Amygdala (tissue), 56 donors: ENCODE measurements at regions not wholly inside any gene's neighbourhood (a gene's known extent, or its start where the extent isn't known, plus 50 kb on each side); places are given as distances from the start of the nearest gene placed in this dataset.
"Not testable (repeated sequence)": the region's sequence is repeated elsewhere in the genome, so short reads cannot be mapped to it uniquely, and the experiment has no call there.

ENCODE experiments used
- DNase-seq, 56 donors: peaks; one replicate each; lab custom pipeline; 2025; lab: John Stamatoyannopoulos, UW

GRCh38 chr19:20397292-20397691, 168.3 kb downstream of the ZNF737 start:
- DNase-seq, result no peak

GRCh38 chr19:20388706-20389225, 176.8 kb downstream of the ZNF737 start:
- DNase-seq, result no peak

GRCh38 chr19:20385061-20385460, 180.5 kb downstream of the ZNF737 start:
- no peak for DNase-seq

GRCh38 chr19:20371911-20372310, 193.7 kb downstream of the ZNF737 start:
- no peak for DNase-seq

- DNase-seq, result not testable (repeated sequence)
These were observed 194.3 kb downstream of the ZNF737 start for GRCh38 chr19:20371304-20371703.

GRCh38 chr19:20367811-20368294, 197.7 kb downstream of the ZNF737 start:
- DNase-seq, result peak in 21 of 56 donors; percentile 1 to 53 (median 10)

GRCh38 chr19:20365146-20365545, 198.1 kb downstream of the ZNF486 start:
- peak in 1 of 56 donors; percentile 14 for DNase-seq

GRCh38 chr19:20359933-20360720, 193.1 kb downstream of the ZNF486 start:
- DNase-seq, result peak in 22 of 56 donors; percentile 2 to 62 (median 11)

- DNase-seq, result not testable (repeated sequence)
These were observed 191.9 kb downstream of the ZNF486 start for GRCh38 chr19:20358841-20359465.

GRCh38 chr19:20357921-20358320, 190.9 kb downstream of the ZNF486 start:
- DNase-seq, result no peak

GRCh38 chr19:20351244-20351643, 184.2 kb downstream of the ZNF486 start:
- peak in 1 of 56 donors; percentile 3 for DNase-seq

- DNase-seq, result no peak
These were observed 182.2 kb downstream of the ZNF486 start for GRCh38 chr19:20349206-20349605.

- no peak for DNase-seq
These were observed 172.4 kb downstream of the ZNF486 start for GRCh38 chr19:20339444-20339843.

- no peak for DNase-seq
These were observed 167.7 kb downstream of the ZNF486 start for GRCh38 chr19:20334760-20335159.

GRCh38 chr19:20333508-20333907, 166.5 kb downstream of the ZNF486 start:
- DNase-seq, result no peak

GRCh38 chr19:20325151-20325550, 158.1 kb downstream of the ZNF486 start:
- no peak for DNase-seq

GRCh38 chr19:20321139-20321763, 154.2 kb downstream of the ZNF486 start:
- DNase-seq, result no peak

- DNase-seq, result peak in 1 of 56 donors; percentile 1
These were observed 153.2 kb downstream of the ZNF486 start for GRCh38 chr19:20320191-20320590.

GRCh38 chr19:20318616-20319015, 151.6 kb downstream of the ZNF486 start:
- no peak for DNase-seq

- DNase-seq, result no peak
These were observed 148.5 kb downstream of the ZNF486 start for GRCh38 chr19:20315543-20315942.

GRCh38 chr19:20313894-20314293, 146.9 kb downstream of the ZNF486 start:
- no peak for DNase-seq
